SW 1271 (cell line): ENCODE measurements at regions not wholly inside any gene's neighbourhood (a gene's known extent, or its start where the extent isn't known, plus 50 kb on each side); places are given as distances from the start of the nearest gene placed in this dataset.

Source experiments
- DNase-seq, 2 experiments: peaks; one replicate each; lab custom pipeline; 2025; lab: John Stamatoyannopoulos, UW

DNA sequence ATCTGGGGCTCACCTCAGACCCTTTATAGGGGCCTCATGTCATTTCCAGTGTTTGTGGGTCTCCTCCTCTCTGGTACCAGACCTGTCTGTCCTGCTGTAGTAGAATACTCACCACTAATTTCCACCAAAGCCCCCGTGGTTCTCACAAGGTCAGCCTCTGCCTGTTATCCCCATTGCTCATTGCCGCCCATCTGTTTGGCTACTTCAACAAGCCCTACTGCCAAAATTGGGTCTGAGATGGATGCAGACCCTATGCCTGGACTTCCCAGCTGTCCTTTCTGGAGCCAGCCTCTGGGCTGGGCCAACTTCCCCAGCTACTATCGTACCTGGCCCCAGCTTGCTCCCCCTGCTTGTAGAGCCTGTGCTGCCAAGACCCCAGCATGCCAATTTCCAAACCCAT lies 152.1 kb upstream of the ISX start:
- no peak for DNase-seq

DNA sequence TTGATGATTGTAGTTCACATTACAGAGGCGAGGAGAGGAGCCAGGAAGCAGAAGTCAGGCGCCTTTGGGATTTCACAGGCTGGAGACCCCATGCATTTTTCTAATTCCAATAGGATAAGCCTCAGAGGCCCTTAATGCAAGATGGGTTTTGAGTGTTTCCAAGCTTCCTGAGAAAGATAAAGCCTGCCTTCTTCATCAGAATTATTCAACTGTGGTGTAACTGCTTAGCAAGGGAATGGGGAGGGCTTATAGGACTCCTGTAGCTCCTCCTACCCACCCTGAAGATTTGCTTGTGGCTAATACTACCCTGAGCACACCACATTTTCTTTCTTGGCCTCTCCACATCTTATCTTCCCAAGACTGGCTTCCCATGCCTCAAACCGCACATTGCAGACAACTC lies 151.1 kb upstream of the ISX start:
- no peak for DNase-seq

DNA sequence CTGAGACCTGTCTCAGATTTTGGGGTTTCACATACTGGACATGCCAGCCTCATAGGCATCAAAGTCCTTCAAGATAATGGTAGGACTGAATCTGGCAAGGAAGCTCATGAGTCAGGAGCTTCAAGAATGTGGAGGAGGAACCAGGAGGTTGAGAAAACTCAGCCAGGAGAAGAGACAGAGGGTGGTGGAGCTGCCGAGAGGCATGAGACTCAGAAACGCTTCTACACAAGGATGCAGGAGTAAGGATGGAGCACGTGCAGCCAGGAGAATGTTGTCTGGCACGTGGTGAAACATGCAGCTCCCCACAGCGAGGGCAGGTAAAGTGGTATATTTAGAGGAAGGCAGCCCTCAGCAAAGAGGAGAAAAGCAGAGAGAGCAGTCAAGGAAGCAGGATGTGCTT lies 148.7 kb upstream of the ISX start:
- no peak for DNase-seq

DNA sequence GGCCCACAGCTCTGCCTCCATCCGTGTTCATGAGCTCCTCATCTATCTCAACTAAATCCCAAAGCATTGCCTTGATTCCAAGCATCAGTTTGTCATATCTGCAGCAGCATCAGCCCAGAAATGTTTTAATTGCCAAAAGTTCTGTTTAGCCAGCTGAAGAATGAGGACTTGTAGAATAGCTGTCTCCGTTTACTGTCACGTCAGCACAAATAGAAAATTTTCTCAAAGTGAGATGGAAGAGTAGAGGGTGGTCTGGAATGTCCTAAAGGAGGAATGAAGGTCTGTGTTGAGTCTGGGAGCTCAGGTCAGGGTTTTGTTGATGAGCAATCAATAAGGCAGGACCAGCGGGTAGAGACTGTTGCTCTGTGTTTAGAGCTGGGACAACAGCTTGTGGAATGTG lies 134.9 kb upstream of the ISX start:
- no peak for DNase-seq

DNA sequence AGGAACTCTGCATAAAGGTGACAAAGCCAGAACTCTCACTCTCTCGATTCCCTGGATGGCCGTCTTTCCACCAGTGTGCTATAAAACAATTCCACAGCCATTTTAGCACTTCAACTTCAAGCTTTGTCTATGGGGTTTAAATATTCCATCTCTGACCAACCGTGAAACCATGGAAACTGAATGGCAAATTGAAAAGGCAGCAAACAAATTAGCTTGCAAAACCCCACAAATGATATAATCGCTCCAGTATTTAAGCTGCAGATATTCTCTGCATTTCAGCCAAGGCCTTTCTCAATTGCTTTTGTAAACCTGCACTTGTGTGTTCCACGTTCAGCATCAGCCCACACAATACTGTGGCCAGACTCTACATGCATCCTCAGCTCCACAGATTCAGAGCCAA lies 131.7 kb upstream of the ISX start:
- DNase-seq = no peak

DNA sequence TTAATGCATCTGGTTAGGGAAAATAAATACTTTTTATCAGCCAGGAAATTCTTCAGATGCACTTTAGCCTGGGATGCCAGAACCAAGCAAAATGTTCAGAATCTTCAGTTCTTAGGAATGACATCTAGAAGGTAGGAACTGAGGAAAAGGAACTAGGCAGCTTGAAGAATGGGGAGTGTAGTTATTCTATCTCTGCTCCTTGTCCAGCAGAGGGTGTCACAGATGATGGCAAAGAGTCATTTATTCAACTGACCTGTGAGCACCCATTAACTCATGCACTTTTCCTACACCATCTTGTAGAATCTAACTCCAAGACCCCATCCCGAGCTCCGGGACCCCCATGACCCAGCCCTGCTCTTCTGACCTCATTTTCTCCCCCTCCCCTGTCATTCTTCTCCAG lies 122.1 kb upstream of the ISX start:
- no peak for DNase-seq

DNA sequence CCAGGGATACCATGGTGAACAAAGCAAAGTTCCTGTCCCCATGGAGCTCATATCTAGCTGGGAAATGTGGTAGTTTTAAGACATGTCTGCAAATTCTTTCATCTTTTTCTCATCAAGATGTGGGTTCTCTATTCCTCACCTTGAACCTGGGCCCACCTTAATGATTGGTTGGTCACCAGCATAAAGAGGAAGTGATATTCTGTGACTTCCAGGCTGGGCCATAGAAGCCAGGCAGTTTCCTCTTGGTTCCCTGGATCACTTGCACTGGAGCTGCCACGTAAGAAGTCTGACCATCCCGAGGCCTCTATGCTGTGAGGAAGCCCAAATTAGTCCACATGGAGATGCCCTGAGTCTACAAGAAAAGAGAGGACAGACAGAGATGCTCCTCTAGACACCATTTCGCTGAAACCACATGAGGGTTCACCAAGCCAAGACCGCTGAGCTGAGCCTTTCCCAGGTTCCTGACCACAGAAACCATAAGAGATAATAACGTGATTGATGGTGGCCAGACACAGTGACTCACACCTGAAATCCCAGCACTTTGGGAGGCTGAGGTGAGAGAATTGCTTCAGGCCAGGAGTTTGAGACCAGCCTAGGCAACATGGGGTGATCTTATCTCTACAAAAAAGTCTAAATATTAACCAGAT lies 119.5 kb upstream of the ISX start:
- no peak for DNase-seq

DNA sequence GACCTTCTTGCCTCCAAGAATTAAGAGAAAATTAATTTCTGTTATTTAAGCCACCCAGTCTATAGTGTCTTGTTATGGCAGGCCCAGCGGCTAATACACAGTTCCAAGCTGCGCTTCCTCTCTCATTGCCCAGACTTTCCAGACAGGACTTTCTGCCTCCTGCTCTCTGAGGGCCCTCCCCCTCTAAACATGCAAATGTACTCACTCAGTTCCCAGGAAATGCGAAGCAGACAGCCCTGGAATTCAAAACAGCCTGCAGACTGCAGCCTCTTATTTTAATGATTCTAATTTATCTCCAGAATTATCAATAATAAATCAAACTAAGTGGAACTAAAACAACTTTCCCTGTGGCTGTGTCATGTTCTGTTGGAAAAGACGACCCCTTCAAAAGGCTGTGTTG lies 115.5 kb upstream of the ISX start:
- DNase-seq = no peak

DNA sequence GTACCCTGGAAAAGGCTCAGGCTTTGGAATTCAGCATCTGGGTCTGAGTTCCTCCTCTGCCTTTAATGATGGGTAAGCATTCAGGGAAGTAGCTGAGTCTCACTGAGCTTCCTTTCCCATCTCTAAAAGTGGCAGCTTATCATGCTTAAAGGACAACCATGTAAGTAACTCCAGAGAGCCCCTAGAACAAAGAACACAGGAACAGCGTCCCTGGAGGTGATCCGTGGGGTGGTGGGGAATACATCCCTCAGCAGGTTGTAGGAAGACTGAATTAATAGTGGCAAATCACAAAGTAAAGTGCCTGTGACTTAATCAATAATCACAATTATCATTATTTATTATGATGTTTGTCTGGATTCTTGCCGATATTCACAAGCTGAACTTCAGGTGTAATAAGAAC lies 114.7 kb upstream of the ISX start:
- no peak for DNase-seq

DNA sequence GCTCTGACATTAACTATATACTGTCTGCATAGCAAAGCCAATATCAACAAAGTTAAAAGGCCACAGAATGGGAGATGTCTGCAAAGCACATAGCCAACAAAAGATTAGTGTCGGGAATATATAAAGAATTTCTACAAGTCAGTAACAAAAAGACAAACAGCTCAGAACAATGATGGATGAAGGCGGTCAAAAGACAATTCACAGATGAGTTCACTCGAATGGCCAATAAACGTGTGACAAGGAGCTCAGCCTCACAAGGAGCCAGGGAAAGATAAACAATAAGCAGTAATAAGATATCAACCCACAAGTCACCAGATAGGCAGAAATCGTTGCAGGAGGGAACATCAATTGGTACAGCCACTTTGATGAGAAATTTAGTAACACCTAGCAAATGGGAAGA lies 106.0 kb upstream of the ISX start:
- DNase-seq = no peak

DNA sequence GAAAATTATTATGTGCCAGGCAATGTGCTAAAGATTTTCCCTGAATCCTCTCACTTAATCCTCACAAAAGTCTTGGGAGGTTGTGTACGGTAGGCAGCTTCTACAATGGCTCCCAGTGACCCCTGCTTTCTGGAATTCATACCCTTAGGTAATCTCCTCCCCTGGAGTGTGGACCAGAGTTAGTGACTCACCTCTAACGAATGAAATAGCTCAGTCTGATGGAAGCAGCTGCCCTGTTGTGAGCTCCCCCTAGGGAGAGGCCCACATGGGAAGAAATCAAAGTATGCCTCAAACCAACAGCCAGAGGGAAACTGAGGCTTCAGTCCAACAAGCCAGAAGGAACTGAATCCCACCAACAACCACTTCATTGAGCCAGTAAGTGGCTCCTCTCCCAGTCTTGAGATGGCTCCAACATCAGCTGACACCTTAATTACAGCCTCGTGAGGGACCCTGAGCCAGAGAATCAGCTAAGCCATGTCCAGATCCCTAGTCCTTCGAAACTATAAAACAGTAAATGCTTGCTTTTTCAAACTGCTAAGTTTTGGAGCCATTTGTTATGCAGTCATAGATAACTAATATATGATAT lies 98.9 kb upstream of the ISX start:
- peak in 1 of 2 experiments; percentile 15 for DNase-seq

DNA sequence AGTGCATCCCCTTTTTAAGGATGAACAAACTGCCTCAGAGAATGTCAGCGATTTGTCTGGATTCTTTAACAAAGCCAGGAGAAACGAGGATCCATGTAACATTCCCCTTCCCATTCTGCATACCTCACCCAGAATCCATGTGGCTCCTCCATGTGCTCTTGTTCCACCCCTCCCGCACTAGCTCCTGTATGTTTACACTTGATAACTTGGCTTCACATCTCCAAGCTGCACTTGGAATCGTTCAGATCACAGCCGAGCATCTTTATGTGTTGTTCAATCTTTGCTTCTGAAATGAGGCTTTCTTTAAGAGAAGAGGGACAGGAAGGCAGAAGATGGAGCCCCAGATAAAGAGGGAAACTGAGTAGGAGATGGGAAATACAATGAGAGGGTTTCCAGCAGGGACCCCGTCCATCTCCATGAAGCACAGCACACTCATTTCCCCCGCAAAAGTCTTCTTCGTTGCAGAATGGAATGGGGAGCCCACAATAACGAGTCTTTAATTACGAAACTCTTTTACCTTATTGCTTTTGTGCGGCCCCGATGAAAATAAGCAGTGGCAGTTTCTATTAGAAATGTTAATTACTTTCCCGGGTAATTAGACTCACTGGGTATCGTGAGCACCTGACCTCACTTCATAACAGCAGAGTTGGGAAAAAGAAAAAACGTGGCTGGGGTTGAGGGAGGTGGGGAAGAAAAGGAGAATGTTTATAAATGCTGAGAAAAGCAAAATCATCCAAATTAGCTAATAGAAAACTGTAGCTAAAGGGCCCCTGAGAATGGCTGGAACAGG lies 96.8 kb upstream of the ISX start:
- no peak for DNase-seq

DNA sequence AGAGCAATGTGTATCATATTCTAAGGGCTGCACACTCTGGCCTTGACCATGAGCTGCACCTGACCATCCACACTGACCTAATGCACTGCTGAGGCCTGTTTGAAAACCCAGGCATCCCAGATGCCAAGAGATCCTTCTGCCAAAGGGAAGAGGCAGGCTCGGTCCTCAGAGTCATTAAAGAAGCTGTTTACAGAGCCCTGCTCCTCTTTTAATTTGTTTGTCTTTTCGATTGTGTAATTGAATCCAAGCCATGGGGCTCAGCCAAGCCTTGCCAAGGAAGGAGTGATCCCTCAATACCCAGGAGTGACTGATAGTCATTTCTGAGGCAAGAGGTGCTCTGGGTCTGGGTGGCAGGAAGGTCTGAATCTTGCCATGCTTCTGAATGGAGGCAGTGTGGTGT lies 94.5 kb upstream of the ISX start:
- no peak for DNase-seq

DNA sequence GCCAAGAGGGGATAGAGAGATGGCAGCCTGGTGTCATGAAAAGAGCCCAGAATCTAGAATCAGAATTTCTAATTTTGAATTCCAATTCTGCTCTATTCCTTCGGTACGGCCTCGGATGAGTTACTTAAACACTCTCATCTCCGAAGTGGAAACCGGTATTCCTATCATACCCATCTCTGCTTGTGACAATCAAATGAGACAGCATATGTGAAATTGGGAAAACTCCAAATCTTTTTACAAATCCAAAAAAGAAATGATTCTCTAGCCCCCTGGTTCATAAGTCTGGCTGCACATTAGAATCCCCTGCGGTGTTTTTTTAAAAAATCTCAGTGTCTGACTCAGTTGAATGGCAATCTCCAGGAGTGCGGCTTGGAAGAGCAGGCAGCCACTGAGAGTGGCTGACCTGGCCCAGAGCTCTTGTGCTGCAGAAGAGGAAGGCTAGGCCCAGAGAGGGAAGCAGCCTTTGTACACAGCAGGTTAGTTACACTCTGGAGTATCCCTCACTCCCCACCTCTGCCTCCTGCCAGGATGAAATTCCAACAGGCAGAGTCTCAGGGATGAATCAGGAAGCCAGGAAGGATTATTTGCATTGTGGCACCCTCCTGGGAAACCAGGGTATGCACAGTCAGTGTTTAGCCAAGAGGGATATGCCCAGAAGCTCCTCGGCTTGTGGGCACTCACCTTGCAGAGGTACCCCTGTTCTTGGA lies 93.6 kb upstream of the ISX start:
- DNase-seq = no peak

DNA sequence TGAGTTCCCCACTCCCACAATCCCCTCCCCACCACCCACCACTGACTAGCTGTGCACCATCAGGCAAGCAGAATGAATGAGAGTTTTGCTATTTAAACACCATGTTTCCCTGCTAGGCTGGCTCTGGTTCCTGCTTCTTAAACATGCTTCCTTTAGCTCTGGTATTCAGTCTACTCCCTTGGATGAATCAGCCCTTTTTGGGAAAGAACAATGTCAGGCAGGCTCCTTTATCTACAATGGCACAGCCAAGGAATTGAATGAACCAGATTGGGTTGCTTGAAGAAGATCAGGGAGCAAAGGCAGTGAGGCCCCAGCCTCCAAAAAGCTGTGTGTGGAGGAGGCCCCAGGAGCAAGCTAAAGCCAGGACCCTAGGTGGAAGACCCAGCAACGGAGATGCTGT lies 92.9 kb upstream of the ISX start:
- no peak for DNase-seq

DNA sequence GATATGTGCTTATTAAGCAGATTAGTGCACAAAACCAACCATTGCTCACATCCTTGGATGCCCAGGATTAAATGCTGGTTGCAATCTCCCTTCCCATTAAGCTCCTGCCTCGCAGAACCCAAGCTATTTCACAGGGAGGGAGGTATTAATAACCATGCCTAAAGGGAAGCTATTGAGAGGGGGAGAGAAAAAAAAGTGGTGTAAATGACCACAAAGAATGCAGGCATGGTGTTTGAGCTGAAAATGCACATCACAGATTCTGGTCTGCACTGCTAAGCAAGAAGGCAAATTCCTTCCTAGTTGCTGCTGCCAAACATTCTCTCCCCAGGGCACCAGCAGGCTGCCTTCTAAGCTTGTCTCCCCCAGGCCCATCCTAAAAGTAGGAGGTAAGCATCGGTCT lies 92.0 kb upstream of the ISX start:
- DNase-seq = no peak

DNA sequence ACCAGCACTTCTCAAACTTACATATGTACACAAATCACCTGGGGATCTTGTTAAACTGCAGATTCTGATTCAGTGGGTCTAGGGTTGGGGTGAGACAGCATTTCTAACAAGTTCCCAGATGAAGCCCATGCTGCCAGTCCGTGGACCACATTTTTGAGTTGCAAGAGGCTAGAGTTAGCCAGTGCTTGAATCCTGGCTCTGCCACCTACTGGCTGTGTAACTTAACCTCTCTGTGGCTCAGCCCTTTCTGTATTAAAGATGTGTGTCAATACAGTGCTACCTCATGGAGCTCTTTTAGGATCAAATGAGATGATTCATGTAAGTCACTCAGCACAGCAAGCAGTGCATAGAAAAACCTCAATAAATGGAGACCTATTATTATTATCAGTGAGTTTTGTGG lies 90.2 kb upstream of the ISX start:
- no peak for DNase-seq

DNA sequence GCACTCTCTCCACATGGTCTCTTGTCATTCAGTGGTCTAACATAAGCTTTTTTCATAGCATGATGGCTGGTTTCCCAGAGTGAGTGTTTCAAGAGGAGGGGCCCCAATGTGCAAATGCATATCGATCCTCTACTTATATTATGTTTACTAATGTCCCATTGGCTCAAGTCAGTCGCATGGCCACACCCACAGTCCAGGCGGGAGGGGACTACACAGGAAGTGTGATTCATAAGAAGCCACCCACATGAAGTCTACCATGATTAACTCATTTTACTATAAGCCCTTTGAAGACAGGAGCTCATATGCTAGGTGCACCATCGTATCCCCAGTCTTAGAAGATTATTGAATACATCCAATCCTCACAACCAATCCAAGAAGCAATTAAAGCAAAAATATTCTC lies 89.5 kb upstream of the ISX start:
- no peak for DNase-seq

DNA sequence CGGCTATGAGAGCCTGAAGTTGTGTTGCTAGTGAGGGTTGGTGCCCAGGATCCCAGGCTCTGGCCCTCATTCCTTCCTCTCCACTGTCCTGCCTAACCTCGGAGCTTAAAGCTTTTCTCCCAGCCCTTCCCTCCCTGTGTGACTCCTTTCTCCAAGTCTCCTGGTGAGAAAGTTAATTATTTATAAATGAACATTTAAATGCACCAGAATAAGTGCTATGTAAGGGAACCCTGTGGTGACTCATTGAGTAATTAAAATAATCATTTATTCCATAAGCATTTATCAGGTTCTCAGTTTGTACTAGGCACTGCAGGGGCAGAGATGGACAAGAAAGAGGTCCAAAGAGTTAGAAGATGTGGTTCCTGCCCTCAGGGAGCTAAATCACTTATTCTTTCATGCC lies 89.1 kb upstream of the ISX start:
- no peak for DNase-seq

DNA sequence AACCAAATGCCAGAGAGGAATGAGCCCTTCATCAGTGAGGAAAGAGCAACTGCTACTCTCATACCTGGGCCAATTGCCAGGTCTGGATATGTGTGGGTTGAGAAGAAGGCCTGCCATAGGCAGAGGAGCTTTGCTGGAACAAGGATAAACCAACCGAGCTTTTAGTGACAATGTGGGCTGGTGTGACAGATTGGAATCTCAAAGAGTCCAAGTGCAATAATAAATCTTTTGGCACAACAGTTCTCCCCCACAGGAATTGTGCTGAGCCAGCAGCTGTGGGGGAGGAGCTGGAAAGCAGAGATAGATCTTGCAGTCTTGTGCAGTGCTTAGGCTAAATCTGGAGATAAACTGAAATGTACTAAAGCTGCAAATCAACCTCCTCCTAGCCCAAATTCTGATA lies 79.4 kb upstream of the ISX start:
- DNase-seq = no peak

DNA sequence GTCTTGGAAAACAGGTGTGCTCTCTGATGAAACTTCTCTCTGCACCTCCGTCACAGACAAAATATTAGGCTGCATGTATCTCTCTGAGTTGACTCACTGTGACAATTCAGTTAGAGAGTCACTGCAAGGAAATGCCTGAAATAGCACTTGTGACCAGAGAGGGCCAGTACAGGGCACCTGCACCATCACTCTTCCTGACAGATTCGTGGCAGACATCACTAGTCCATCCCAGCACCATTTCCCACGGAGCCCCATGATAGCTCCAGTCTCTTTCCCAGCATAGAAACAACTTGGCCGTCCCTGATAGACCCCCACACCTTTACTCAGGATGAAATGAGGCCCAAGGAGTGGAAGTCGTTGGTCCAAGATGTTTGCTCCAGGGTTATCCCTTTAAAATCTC lies 73.3 kb upstream of the ISX start:
- DNase-seq = peak; percentile 13 to 21

DNA sequence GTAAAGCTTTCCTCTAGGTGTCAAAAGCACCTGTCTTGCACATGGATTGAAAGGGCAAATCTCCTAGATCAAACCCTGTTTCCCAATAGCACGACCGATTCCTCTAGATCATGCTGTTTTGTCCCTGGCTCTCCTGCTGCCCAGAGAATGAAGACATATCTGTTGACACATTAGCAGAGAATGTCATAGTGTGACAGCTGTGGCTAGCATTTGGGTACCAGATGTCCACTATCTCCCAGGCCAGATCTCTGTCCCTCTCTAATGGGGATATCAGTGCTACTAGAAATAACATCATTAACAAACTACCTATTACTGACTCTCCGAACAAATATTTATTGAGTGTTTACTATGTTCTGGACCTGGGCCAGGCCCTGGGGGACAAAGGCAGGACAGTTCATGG lies 72.4 kb upstream of the ISX start:
- no peak for DNase-seq
